ENCODE measurements at regions not wholly inside any gene's neighbourhood (a gene's known extent, or its start where the extent isn't known, plus 50 kb on each side); places are given as distances from the start of the nearest gene placed in this dataset.

GRCh38 chr3:27923349-27924068, 201.4 kb upstream of the EOMES start:
- TF ChIP-seq POLR2A (IDR thresholded peaks at IDR 0.05) (no peak), CTCF (IDR thresholded peaks at IDR 0.05) (no peak)
- H3K27me3 ChIP-seq: no peaks in the 10 kb centered on the region
- intact Hi-C loops (cut with DNase I): no loop called here
- no peak overlapping the region for H3K4me3 ChIP-seq
- 82 to 90% (median 85%) methylated on average over 2 of the region's 2 CpGs for WGBS, 4 donors
- H3K36me3 ChIP-seq: no peaks in the 10 kb centered on the region
- H3K9me3 ChIP-seq: no peaks in the 10 kb centered on the region
- DNase-seq (no peak), ATAC-seq (no peak)
- H3K4me1 ChIP-seq: no peaks in the 10 kb centered on the region
- no peak overlapping the region for H3K27ac ChIP-seq

GRCh38 chr3:27927882-27928281, 205.8 kb upstream of the EOMES start:
- no peak for ATAC-seq
- no peak for DNase-seq
- 43 to 69% (median 48%) methylated on average over 1 of the region's 1 CpG for WGBS, 4 donors

GRCh38 chr3:27930052-27930602, 208.0 kb upstream of the EOMES start:
- 70 to 79% (median 78%) methylated on average over 1 of the region's 1 CpG for WGBS, 4 donors
- no peak for TF ChIP-seq POLR2A (IDR thresholded peaks at IDR 0.05)
- no peak for TF ChIP-seq CTCF (IDR thresholded peaks at IDR 0.05)
- intact Hi-C loops (cut with DNase I): no loop called here
- ATAC-seq: no peak
- Histone ChIP-seq H3K4me3 (no peak overlapping the region), H3K4me1 (no peaks in the 10 kb centered on the region), H3K9me3 (no peaks in the 10 kb centered on the region), H3K27me3 (no peaks in the 10 kb centered on the region), H3K27ac (no peak overlapping the region), H3K36me3 (no peaks in the 10 kb centered on the region)
- no peak for DNase-seq

More at GRCh38 chr3:27927882-27928281, 205.8 kb upstream of the EOMES start:
- Histone ChIP-seq H3K4me1 (no peaks in the 10 kb centered on the region), H3K36me3 (no peaks in the 10 kb centered on the region), H3K4me3 (no peak overlapping the region), H3K9me3 (no peaks in the 10 kb centered on the region), H3K27me3 (no peaks in the 10 kb centered on the region), H3K27ac (no peak overlapping the region)
- TF ChIP-seq CTCF (IDR thresholded peaks at IDR 0.05) (no peak), POLR2A (IDR thresholded peaks at IDR 0.05) (no peak)
- intact Hi-C loops (cut with DNase I): no loop called here

GRCh38 chr3:27935492-27935891, 213.4 kb upstream of the EOMES start:
- H3K4me3 ChIP-seq: no peak overlapping the region
- intact Hi-C loops (cut with DNase I): no loop called here

More at GRCh38 chr3:27935492-27935891, 213.4 kb upstream of the EOMES start:
- DNase-seq (no peak), ATAC-seq (no peak)
- WGBS, 4 donors: 82 to 88% (median 88%) methylated on average over 2 of the region's 2 CpGs
- H3K27me3 ChIP-seq: no peaks in the 10 kb centered on the region
- no peaks in the 10 kb centered on the region for H3K4me1 ChIP-seq
- no peak for TF ChIP-seq POLR2A (IDR thresholded peaks at IDR 0.05)
- no peak for TF ChIP-seq CTCF (IDR thresholded peaks at IDR 0.05)
- no peak overlapping the region for H3K27ac ChIP-seq
- no peaks in the 10 kb centered on the region for H3K36me3 ChIP-seq
- H3K9me3 ChIP-seq: no peaks in the 10 kb centered on the region

Data from heart left ventricle (tissue), 16 donors.